ENCODE measurements at regions not wholly inside any gene's neighbourhood (a gene's known extent, or its start where the extent isn't known, plus 50 kb on each side); places are given as distances from the start of the nearest gene placed in this dataset.

GRCh38 chr2:47264143-47264542 lies 87.8 kb upstream of the CALM2 start:
- Histone ChIP-seq H3K27me3 (ENCODE audit: control insufficient read depth, insufficient read depth, low read length) (no peaks in the 10 kb centered on the region), H3K4me3 (ENCODE audit: low read depth, low read length) (no peak overlapping the region), H3K36me3 (ENCODE audit: control insufficient read depth, insufficient read depth, low read length) (no peaks in the 10 kb centered on the region)
- CTCF ChIA-PET, result interaction anchor here (0.6 to 1.4 kb wide), 4 partner anchors 9 to 475 kb away, joined by 3 to 5 read pairs (median 3); no protein-coding TSS in a partner anchor
- no peak for DNase-seq (ENCODE audit: low read depth)
- no peak for TF ChIP-seq CTCF (IDR thresholded peaks at IDR 0.05; ENCODE audit: insufficient read depth, low read depth, low read length)
- POLR2A ChIA-PET, result no interaction called here

- POLR2A ChIA-PET, result interaction anchor here (0.6 kb wide), 1 partner anchor 475 kb away, joined by 4 read pairs; no protein-coding TSS in a partner anchor
- Histone ChIP-seq H3K4me3 (ENCODE audit: low read depth, low read length) (no peak overlapping the region), H3K27me3 (ENCODE audit: control insufficient read depth, insufficient read depth, low read length) (no peaks in the 10 kb centered on the region)
Observed at GRCh38 chr2:47262657-47263056, 86.3 kb upstream of the CALM2 start.

GRCh38 chr2:47260971-47261370 lies 84.7 kb upstream of the CALM2 start:
- Histone ChIP-seq H3K36me3 (ENCODE audit: control insufficient read depth, insufficient read depth, low read length) (no peaks in the 10 kb centered on the region), H3K4me3 (ENCODE audit: low read depth, low read length) (no peak overlapping the region), H3K27me3 (ENCODE audit: control insufficient read depth, insufficient read depth, low read length) (no peaks in the 10 kb centered on the region)
- ChIA-PET CTCF (interaction anchor here (1.4 to 1.7 kb wide), 2 partner anchors 8 to 62 kb away, joined by 6 to 8 read pairs; no protein-coding TSS in a partner anchor), POLR2A (no interaction called here)
- no peak for DNase-seq (ENCODE audit: low read depth)
- no peak for TF ChIP-seq CTCF (IDR thresholded peaks at IDR 0.05; ENCODE audit: insufficient read depth, low read depth, low read length)

More at GRCh38 chr2:47262657-47263056, 86.3 kb upstream of the CALM2 start:
- no peaks in the 10 kb centered on the region for H3K36me3 ChIP-seq (ENCODE audit: control insufficient read depth, insufficient read depth, low read length)
- no peak for TF ChIP-seq CTCF (IDR thresholded peaks at IDR 0.05; ENCODE audit: insufficient read depth, low read depth, low read length)
- CTCF ChIA-PET, result interaction anchor here (1.1 to 1.7 kb wide), 2 partner anchors 11 to 60 kb away, joined by 4 to 6 read pairs; no protein-coding TSS in a partner anchor
- no peak for DNase-seq (ENCODE audit: low read depth)

- DNase-seq (ENCODE audit: low read depth), result no peak
- H3K36me3 ChIP-seq (ENCODE audit: control insufficient read depth, insufficient read depth, low read length), result no peaks in the 10 kb centered on the region
- CTCF ChIA-PET, result interaction anchor here (0.9 to 1.4 kb wide), 2 partner anchors 10 to 12 kb away, joined by 4 to 8 read pairs; no protein-coding TSS in a partner anchor
- no peak for TF ChIP-seq CTCF (IDR thresholded peaks at IDR 0.05; ENCODE audit: insufficient read depth, low read depth, low read length)
- H3K4me3 ChIP-seq (ENCODE audit: low read depth, low read length), result no peak overlapping the region
- POLR2A ChIA-PET, result no interaction called here
- no peaks in the 10 kb centered on the region for H3K27me3 ChIP-seq (ENCODE audit: control insufficient read depth, insufficient read depth, low read length)
Observed at GRCh38 chr2:47259829-47260228, 83.5 kb upstream of the CALM2 start.

GRCh38 chr2:47257946-47258348 lies 81.6 kb upstream of the CALM2 start:
- TF ChIP-seq CTCF (IDR thresholded peaks at IDR 0.05; ENCODE audit: insufficient read depth, low read depth, low read length), result no peak
- Histone ChIP-seq H3K36me3 (ENCODE audit: control insufficient read depth, insufficient read depth, low read length) (no peaks in the 10 kb centered on the region), H3K4me3 (ENCODE audit: low read depth, low read length) (no peak overlapping the region), H3K27me3 (ENCODE audit: control insufficient read depth, insufficient read depth, low read length) (no peaks in the 10 kb centered on the region)
- POLR2A ChIA-PET, result no interaction called here
- CTCF ChIA-PET, result interaction anchor here (0.7 kb wide), 1 partner anchor 64 kb away, joined by 3 read pairs; no protein-coding TSS in a partner anchor
- no peak for DNase-seq (ENCODE audit: low read depth)

Measured in BJ (cell line).